Activated naive CD4-positive, alpha-beta T cell treated with anti-CD3 and anti-CD28 coated beads for 36 hours (primary cell): ENCODE measurements at regions not wholly inside any gene's neighbourhood (a gene's known extent, or its start where the extent isn't known, plus 50 kb on each side); places are given as distances from the start of the nearest gene placed in this dataset.

ENCODE experiments used
- CTCF ChIA-PET: fragments of 350-600 bp; sonication (Branson Sonifier 250); formaldehyde crosslinking; loops from one replicate; lab custom pipeline; 2021; ENCODE audit warnings: antibody characterized with exemption; lab: Charles Lee
- DNase-seq: peaks from one replicate; pipeline ENCODE4 v3.0.0-alpha.2; 2020
- H3K27ac Mint-ChIP-seq: one replicate; pipeline ENCODE4 v1.8.0; 2021; ENCODE audit warnings: mild to moderate bottlenecking, mixed read lengths
- H3K27me3 Mint-ChIP-seq: one replicate; pipeline ENCODE4 v1.8.0; 2021; ENCODE audit warnings: low read depth, mixed read lengths
- H3K36me3 Mint-ChIP-seq: one replicate; pipeline ENCODE4 v1.8.0; 2021; ENCODE audit warnings: low read depth, mixed read lengths
- H3K4me1 Mint-ChIP-seq: one replicate; pipeline ENCODE4 v1.8.0; 2021; ENCODE audit warnings: low read depth, mixed read lengths
- H3K4me3 Mint-ChIP-seq: one replicate; pipeline ENCODE4 v1.8.0; 2021; ENCODE audit warnings: mild to moderate bottlenecking, moderate library complexity, mixed read lengths
- H3K9me3 Mint-ChIP-seq: one replicate; pipeline ENCODE4 v1.8.0; 2021; ENCODE audit warnings: mixed read lengths
- intact Hi-C: fragments of 100-400 bp; cut with micrococcal nuclease; formaldehyde crosslinking; loops from one replicate; pipeline ENCODE4 v1.15.1; 2023

DNA sequence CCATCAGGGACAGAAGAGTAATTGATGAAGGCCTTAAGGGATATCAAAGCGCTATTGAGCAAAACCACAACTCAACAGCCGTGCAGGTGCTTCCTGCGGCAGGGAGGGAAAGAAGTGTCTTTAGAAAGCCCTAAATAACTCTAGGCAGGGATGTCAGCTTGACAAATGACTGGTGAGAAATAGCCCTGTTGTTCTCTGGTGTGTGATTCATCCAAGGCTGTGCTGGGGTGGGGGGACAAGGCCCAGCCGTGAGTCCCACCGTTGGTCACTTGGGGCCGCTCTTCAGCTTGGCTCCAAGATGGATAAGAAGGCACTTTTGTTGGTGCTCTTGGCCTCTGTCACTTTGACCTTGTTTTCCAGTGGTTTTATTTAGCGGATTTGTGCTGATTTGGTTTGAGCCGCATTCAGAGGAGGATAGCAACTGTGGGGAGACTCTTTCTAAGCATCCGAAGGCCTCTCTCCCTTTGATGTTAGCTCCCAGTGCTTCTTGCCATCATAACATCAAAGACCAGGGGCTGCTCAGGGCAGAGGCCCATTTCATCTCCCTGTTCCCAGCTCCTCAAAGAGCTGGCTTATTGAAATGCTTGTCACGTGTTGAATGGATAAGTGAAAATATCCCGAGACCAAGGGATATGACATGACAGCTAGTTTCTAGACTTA, 130.3 kb upstream of the SERP2 start:
- no peak overlapping the region for H3K27ac Mint-ChIP-seq
- peak; percentile 69 for DNase-seq
- no peak overlapping the region for H3K4me3 Mint-ChIP-seq
- CTCF ChIA-PET: interaction anchor here (1.3 kb wide), 1 partner anchor 29 kb away, joined by 3 read pairs; no protein-coding TSS in a partner anchor
- peaks cover 10% of the 10 kb centered on the region for H3K4me1 Mint-ChIP-seq
- H3K27me3 Mint-ChIP-seq: peaks cover 4% of the 10 kb centered on the region
- H3K9me3 Mint-ChIP-seq: no peaks in the 10 kb centered on the region
- intact Hi-C loops: loop anchor here (1.0 to 5.0 kb wide), 6 partner anchors 16 to 339 kb away; no protein-coding TSS in a partner anchor
- no peaks in the 10 kb centered on the region for H3K36me3 Mint-ChIP-seq

DNA sequence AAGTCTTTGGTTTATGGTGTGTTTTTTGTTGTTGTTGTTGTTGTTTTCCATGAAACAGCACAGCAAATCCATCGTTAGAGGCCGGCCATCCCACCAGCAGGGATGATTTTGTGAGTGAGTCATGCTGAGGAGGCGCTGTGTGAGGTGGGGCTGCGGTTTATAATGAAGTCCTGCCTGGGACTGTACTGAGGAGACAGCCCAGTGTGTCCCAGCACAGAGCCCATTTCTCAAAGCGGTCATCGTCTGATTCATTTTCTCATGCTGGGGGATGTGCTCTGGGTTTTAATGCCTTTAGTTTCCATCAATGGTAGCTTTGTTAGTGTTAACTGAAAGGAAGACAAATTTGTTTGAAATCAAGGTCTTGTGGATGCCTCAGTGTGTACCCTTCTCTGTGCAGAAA, 129.3 kb upstream of the SERP2 start:
- Mint-ChIP-seq H3K4me1 (peaks cover 10% of the 10 kb centered on the region), H3K9me3 (no peaks in the 10 kb centered on the region), H3K27me3 (peaks cover 4% of the 10 kb centered on the region), H3K27ac (no peak overlapping the region), H3K4me3 (no peak overlapping the region), H3K36me3 (no peaks in the 10 kb centered on the region)
- no peak for DNase-seq
- intact Hi-C loops: loop anchor here (5.0 kb wide), 1 partner anchor 192 kb away; no protein-coding TSS in a partner anchor
- CTCF ChIA-PET: interaction anchor here (1.3 kb wide), 1 partner anchor 28 kb away, joined by 3 read pairs; no protein-coding TSS in a partner anchor

DNA sequence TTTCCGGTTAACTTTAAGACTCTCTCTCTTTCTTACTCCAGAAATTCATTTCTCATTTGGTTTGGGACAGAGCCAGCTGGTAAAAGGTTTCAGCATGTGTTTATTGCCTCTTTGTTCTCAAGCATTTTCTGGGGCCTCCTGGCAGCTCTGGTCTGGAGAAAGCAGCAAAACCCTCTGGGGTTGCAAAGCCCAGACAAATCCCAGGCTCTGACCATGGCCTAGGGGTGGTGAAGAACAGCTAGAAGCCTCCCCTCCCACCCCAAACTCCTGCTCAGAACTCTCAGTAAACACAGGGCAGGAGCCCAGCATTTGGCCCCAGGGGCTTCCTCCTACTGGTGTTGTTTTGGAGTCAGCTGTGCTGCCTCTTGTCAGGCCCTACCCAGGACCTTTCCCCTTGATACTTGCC, 124.2 kb upstream of the SERP2 start:
- no peaks in the 10 kb centered on the region for H3K27me3 Mint-ChIP-seq
- no peak overlapping the region for H3K27ac Mint-ChIP-seq
- intact Hi-C loops: no loop called here
- no peaks in the 10 kb centered on the region for H3K4me1 Mint-ChIP-seq
- DNase-seq: no peak
- no peaks in the 10 kb centered on the region for H3K9me3 Mint-ChIP-seq
- CTCF ChIA-PET: interaction anchor here (0.5 to 1.8 kb wide), 2 partner anchors 9 to 58 kb away, joined by 3 to 4 read pairs; no protein-coding TSS in a partner anchor
- no peak overlapping the region for H3K4me3 Mint-ChIP-seq
- no peaks in the 10 kb centered on the region for H3K36me3 Mint-ChIP-seq

DNA sequence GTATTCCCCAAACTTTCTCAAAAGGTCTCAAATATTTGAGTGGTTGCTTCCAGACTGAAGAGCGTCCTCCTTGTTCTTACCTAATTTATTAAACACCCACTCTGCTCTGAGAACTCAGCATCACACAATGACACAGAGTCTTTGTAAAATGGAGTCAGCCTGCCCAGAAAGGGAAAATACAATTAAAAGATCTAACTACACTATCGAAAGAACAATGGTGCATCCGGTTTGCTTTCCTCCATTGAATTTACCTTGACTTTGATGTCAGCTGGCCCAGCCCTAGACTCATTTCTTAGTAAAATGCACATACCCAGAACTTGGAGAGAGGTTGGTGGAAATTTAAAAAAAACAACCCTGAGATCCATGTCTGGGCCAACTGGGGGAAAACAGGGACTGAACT, 120.7 kb upstream of the SERP2 start:
- no peak for DNase-seq

DNA sequence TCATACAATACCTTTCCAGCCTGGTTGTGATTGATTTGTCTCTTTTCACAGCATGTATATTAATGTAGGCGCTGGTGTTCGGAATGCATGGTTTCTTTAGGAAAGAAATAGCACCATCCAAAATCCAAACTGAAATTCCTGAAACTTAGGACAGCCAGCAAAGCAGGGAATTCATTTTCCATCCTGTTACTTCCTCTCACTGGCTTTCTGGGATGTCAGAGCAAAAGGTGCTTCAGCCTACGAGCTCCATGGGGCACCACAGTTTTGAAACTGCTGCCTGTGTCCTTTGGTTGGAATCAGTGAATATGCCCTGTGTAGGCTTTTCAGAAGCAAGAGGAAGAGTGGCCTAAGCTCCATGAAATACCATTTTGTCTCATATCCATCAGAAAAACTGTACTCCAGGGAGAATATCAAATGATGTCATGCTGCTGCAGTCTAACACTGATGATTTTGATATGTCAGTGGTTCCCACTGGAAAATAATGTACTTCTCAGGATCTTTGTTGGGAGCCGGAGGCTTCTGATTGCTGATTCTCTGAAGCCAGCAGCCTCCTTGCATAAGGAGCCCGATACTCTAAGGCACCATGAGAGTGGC, 117.8 kb upstream of the SERP2 start:
- no peak for DNase-seq
- Mint-ChIP-seq H3K9me3 (no peaks in the 10 kb centered on the region), H3K36me3 (no peaks in the 10 kb centered on the region), H3K4me3 (no peak overlapping the region), H3K27me3 (no peaks in the 10 kb centered on the region), H3K27ac (no peak overlapping the region), H3K4me1 (peaks cover 23% of the 10 kb centered on the region)
- intact Hi-C loops: loop anchor here (5.0 kb wide), 3 partner anchors 321 to 661 kb away; partner anchors contain the start of gene TSC22D1
- CTCF ChIA-PET: no interaction called here

More for the DNA sequence above, 120.7 kb upstream of the SERP2 start:
- intact Hi-C loops: no loop called here
- CTCF ChIA-PET: interaction anchor here (1.8 kb wide), 1 partner anchor 62 kb away, joined by 4 read pairs; no protein-coding TSS in a partner anchor
- no peaks in the 10 kb centered on the region for H3K36me3 Mint-ChIP-seq
- H3K4me3 Mint-ChIP-seq: no peak overlapping the region
- H3K9me3 Mint-ChIP-seq: no peaks in the 10 kb centered on the region
- H3K4me1 Mint-ChIP-seq: no peaks in the 10 kb centered on the region
- H3K27me3 Mint-ChIP-seq: no peaks in the 10 kb centered on the region
- no peak overlapping the region for H3K27ac Mint-ChIP-seq

DNA sequence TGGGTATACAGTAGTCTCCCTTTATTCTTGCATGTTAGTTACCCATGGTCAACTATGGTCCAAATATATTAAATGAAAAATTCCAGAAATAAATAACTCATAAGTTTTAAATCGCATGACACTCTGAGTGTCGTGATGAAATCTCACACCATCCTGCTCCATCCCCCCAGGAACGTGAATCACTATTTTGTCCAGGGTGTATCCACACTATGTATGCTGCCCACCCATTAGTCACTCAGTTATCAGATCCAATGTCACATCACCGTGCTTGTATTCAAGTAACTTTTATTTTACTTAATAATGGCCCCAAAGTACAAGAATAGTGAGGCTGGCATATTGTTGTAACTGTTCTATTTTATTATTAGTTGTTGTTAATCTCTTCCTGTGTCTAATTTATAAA, 115.8 kb upstream of the SERP2 start:
- intact Hi-C loops: loop anchor here (5.0 kb wide), 3 partner anchors 320 to 660 kb away; partner anchors contain the start of gene TSC22D1
- H3K27me3 Mint-ChIP-seq: peaks cover 2% of the 10 kb centered on the region
- CTCF ChIA-PET: no interaction called here
- no peak overlapping the region for H3K4me3 Mint-ChIP-seq
- H3K36me3 Mint-ChIP-seq: no peaks in the 10 kb centered on the region
- peaks cover 24% of the 10 kb centered on the region for H3K4me1 Mint-ChIP-seq
- no peak overlapping the region for H3K27ac Mint-ChIP-seq
- DNase-seq: no peak
- H3K9me3 Mint-ChIP-seq: no peaks in the 10 kb centered on the region

DNA sequence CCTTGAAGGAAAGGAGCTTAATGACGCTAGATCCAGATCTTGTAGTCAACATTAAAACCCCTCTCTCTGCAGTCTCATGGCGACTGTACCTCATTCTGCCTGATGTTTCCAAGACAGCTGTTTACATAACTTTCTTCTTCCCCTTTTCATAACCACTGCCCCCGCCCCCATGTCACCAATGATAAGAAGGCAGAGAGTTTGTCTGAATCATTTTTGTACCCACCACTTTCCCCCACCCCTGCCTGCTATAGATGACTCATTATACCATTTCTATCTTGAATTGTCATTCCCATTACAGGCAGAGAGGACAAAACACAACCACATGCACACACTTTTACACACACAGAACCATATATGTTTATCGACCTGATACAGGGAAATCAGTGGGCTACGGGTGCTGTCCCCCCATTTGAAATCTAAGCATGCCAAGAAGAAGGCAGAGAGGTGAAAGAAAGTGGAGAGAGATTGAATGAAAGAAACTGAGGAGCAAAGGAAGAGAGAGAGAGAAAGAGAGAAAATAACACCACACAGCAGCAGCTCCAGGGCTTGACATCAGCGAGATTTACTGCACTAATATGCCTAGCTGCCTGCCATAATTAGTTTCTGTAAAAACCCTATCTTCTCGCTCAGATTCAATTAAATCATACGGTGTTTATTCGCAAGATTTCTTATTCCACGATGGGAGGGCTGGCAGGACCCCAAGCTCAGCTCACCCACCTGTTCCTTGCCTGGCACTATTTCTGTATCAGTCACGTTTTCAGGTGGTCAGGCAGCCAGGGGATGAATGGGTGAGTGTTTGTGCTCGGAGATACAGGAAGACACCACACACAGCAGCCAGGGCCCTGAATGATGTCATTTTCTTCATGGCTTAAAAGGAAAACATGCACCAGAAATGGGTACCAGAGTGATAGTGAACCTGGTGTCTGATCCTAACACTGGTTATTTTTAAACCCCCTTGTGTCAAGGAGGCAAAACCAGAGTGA, 114.3 kb upstream of the SERP2 start:
- CTCF ChIA-PET: interaction anchor here (1.0 kb wide), 1 partner anchor 10 kb away, joined by 4 read pairs; no protein-coding TSS in a partner anchor
- intact Hi-C loops: loop anchor here (1.0 to 5.0 kb wide), 12 partner anchors 10 to 658 kb away; partner anchors contain the start of gene TSC22D1

DNA sequence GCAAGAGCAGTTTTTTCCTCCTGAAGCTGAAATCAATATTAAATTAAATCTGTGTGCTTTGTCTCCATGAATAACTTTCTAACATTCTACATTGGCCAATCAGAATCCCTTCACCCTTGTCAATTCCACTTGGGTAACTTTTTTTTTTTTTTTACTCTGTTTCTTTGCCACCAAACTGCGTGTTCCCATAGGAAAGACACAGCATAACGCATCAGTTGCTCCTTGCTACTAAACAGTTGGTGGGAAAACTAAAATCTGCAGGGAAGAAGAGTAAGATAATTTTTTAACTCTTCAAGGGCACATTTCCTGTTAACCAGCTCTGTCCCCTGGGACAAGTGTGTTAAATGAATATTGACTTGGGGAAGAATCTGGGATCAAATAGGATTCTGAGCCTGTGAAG, 113.3 kb upstream of the SERP2 start:
- DNase-seq: no peak
- Mint-ChIP-seq H3K27me3 (peaks cover 6% of the 10 kb centered on the region), H3K9me3 (no peaks in the 10 kb centered on the region), H3K27ac (no peak overlapping the region), H3K4me1 (peaks cover 24% of the 10 kb centered on the region), H3K4me3 (no peak overlapping the region), H3K36me3 (no peaks in the 10 kb centered on the region)
- CTCF ChIA-PET: interaction anchor here (1.3 kb wide), 1 partner anchor 47 kb away, joined by 4 read pairs; no protein-coding TSS in a partner anchor
- intact Hi-C loops: no loop called here

More for the DNA sequence above, 114.3 kb upstream of the SERP2 start:
- Mint-ChIP-seq H3K27ac (peak overlapping the region; percentile 88), H3K27me3 (peaks cover 6% of the 10 kb centered on the region), H3K9me3 (no peaks in the 10 kb centered on the region), H3K36me3 (no peaks in the 10 kb centered on the region), H3K4me1 (peaks cover 24% of the 10 kb centered on the region), H3K4me3 (peak overlapping the region; percentile 62)
- DNase-seq: peak; percentile 94

DNA sequence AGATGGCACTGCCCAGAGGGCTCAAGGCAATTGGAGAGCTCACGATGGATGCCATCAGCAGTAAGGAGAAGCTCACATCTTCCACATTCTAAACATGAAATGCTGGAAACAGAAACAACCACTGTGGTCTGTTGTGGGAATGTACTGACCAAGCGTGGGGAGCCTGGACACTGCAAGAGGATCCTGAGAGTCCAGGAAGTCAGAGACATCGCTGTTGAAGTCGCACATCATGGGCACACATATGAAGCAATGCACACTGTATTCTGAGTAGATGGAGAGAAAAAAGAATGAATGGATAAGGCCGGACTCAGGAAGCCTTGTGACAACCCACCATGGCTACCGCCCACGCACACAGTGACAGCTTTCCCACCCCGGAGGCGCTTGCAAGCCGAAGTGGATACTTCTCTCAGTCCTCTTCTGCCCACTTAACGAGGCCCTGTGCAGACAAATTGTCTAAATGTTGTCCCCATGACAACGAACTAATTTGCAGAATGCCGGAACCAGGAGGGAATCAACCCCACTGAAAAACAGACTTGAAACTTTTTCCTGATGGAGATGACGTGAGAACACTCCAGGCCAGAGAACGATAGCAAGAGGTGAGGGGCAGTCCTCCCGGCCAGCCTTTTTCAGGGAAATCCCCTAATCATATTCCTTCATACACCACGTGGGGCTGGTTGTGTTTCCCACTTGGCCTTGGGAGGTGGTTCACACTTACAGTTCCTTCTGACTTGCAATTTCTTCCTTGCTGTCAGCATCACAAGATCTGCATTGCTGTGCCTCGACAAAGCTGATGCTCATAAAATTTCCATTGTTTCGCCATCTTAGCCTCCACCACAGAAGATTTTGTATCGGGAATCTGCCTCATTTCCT, 109.6 kb upstream of the SERP2 start:
- CTCF ChIA-PET: no interaction called here
- Mint-ChIP-seq H3K4me1 (peaks cover 22% of the 10 kb centered on the region), H3K36me3 (no peaks in the 10 kb centered on the region), H3K4me3 (no peak overlapping the region), H3K27ac (no peak overlapping the region), H3K27me3 (peaks cover 6% of the 10 kb centered on the region), H3K9me3 (no peaks in the 10 kb centered on the region)
- intact Hi-C loops: no loop called here
- no peak for DNase-seq

DNA sequence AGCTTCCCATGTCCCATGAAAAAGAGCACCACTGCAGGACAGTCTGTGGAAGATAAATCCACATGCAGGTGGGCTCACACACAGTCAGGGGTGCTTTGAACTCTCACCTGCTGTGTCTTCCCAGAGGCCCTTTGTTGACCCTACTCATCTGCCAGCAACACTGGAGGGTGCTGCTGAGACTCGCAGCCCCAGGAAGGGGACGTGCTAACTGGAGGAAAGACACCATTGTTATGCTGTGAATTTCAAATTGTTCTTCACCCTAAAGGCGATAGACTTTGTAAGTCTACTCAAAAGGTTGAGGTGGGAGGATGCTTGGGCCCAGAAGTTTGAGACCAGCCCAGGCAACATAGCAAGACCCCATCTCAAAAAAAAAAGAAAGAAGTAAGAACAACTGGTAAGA, 107.3 kb upstream of the SERP2 start:
- Mint-ChIP-seq H3K4me1 (peaks cover 19% of the 10 kb centered on the region), H3K4me3 (no peak overlapping the region), H3K9me3 (no peaks in the 10 kb centered on the region), H3K27me3 (peaks cover 5% of the 10 kb centered on the region), H3K36me3 (no peaks in the 10 kb centered on the region), H3K27ac (no peak overlapping the region)
- intact Hi-C loops: no loop called here
- no peak for DNase-seq
- CTCF ChIA-PET: interaction anchor here (0.7 kb wide), 1 partner anchor 118 kb away, joined by 3 read pairs; no protein-coding TSS in a partner anchor

DNA sequence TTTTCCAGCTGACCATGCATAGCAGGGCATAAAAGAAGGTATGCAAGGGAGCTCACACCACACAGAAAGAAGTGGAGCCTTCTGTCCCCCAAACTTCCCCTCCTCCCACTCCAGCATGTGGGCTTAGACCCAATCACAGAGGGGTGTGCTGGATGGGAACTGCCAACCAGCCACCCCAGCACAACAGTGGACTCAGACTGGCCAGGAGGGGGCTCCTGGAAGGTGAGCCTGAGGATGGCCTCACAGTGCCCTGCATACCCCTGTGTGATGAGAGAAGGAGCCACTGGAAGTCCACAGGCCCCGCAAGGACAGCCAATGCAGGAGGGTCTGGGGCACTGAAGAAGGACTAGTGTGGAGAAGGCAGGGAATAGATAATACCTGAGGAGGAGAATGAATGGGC, 106.9 kb upstream of the SERP2 start:
- peaks cover 23% of the 10 kb centered on the region for H3K4me1 Mint-ChIP-seq
- intact Hi-C loops: no loop called here
- H3K9me3 Mint-ChIP-seq: no peaks in the 10 kb centered on the region
- H3K4me3 Mint-ChIP-seq: no peak overlapping the region
- H3K27ac Mint-ChIP-seq: no peak overlapping the region
- no peaks in the 10 kb centered on the region for H3K36me3 Mint-ChIP-seq
- no peak for DNase-seq
- peaks cover 4% of the 10 kb centered on the region for H3K27me3 Mint-ChIP-seq
- CTCF ChIA-PET: interaction anchor here (0.7 kb wide), 1 partner anchor 118 kb away, joined by 3 read pairs; no protein-coding TSS in a partner anchor
